HG02852 (cell line): ENCODE measurements at regions not wholly inside any gene's neighbourhood (a gene's known extent, or its start where the extent isn't known, plus 50 kb on each side); places are given as distances from the start of the nearest gene placed in this dataset.

Experiments used
- ATAC-seq: cut with Tn5 transposase; IDR thresholded peaks from one replicate; pipeline ENCODE4 v1.9.1; 2021; ENCODE audit warnings: mild to moderate bottlenecking, moderate library complexity; ENCODE audit not compliant: unreplicated experiment

GRCh38 chr2:43057742-43058725, 168.4 kb downstream of the ZFP36L2 start:
- ATAC-seq, result no peak

- no peak for ATAC-seq
Observed at GRCh38 chr2:43057026-43057741, 169.2 kb downstream of the ZFP36L2 start.

GRCh38 chr2:43055985-43056384, 170.4 kb downstream of the ZFP36L2 start:
- ATAC-seq, result no peak

GRCh38 chr2:43055086-43055912, 171.1 kb downstream of the ZFP36L2 start:
- no peak for ATAC-seq

- ATAC-seq, result no peak
Observed at GRCh38 chr2:43054367-43054766, 172.0 kb downstream of the ZFP36L2 start.

- ATAC-seq, result no peak
Observed at GRCh38 chr2:43052944-43053306, 173.5 kb downstream of the ZFP36L2 start.

GRCh38 chr2:43052204-43052943, 174.0 kb downstream of the ZFP36L2 start:
- ATAC-seq, result no peak

- ATAC-seq, result no peak
Observed at GRCh38 chr2:43051338-43051737, 175.1 kb downstream of the ZFP36L2 start.

GRCh38 chr2:43050866-43051265, 175.5 kb downstream of the ZFP36L2 start:
- ATAC-seq, result no peak

- no peak for ATAC-seq
Observed at GRCh38 chr2:43049836-43050801, 176.3 kb downstream of the ZFP36L2 start.

GRCh38 chr2:43047187-43047780, 179.1 kb downstream of the ZFP36L2 start:
- no peak for ATAC-seq

GRCh38 chr2:43045866-43046265, 180.5 kb downstream of the ZFP36L2 start:
- no peak for ATAC-seq

GRCh38 chr2:43044093-43044681, 182.2 kb downstream of the ZFP36L2 start:
- ATAC-seq, result no peak

- no peak for ATAC-seq
Observed at GRCh38 chr2:43043553-43043870, 182.9 kb downstream of the ZFP36L2 start.

GRCh38 chr2:43041661-43042360, 184.6 kb downstream of the ZFP36L2 start:
- ATAC-seq, result no peak

GRCh38 chr2:43041173-43041591, 185.2 kb downstream of the ZFP36L2 start:
- no peak for ATAC-seq

GRCh38 chr2:43040084-43040854, 186.1 kb downstream of the ZFP36L2 start:
- peak; percentile 75 for ATAC-seq
